Adrenal gland (tissue), 9 donors: ENCODE measurements at regions not wholly inside any gene's neighbourhood (a gene's known extent, or its start where the extent isn't known, plus 50 kb on each side); places are given as distances from the start of the nearest gene placed in this dataset.

Experiments used
- DNase-seq, 7 donors: peaks; one replicate each; pipeline ENCODE4 v3.0.0-alpha.2; 2019 to 2020
- H3K27ac ChIP-seq, 5 donors: fragments of 200-600 bp; sonication (generic) in 4 of 5; 1 replicate in 3 of 5; 2 replicates in 2 of 5; pipeline versions ENCODE4 v1.5.1 to v1.8.0; 2016 to 2020; ENCODE audit warnings: mild to moderate bottlenecking in 1 of 5
- H3K27me3 ChIP-seq: fragments of 200-600 bp; 2 replicates; pipeline ENCODE4 v1.8.0; 2021
- H3K36me3 ChIP-seq, 2 donors: fragments of 200-600 bp; replicated peaks in 1 of 2; 1 replicate in 1 of 2; 2 replicates in 1 of 2; pipeline versions ENCODE4 v1.5.1 to v1.8.0; 2018 to 2022
- H3K4me1 ChIP-seq, 2 donors: fragments of 200-600 bp; replicated peaks in 1 of 2; 1 replicate in 1 of 2; 2 replicates in 1 of 2; pipeline versions ENCODE4 v1.5.1 to v1.8.0; 2018 to 2021
- H3K4me3 ChIP-seq, 4 donors: fragments of 200-600 bp; sonication (generic) in 3 of 4; one replicate each; pipeline ENCODE4 v1.5.1; 2016 to 2018
- H3K9me3 ChIP-seq, 3 donors: fragments of 200-600 bp; sonication (generic) in 1 of 3; replicated peaks in 1 of 3; 1 replicate in 2 of 3; 2 replicates in 1 of 3; pipeline versions ENCODE4 v1.5.1 to v1.8.0; 2016 to 2021
- POLR2A ChIP-seq, 2 donors: fragments of 450-650 bp; IDR thresholded peaks; one replicate each; pipeline ENCODE4 v1.6.1; 2017; ENCODE audit warnings: antibody characterized with exemption in 2 of 2, mild to moderate bottlenecking in 2 of 2, moderate library complexity in 1 of 2
- WGBS, 4 donors: extraction: QIAGEN DNeasy Blood & Tissue Kit in 2 of 4; methylation state at CpG; one replicate each; pipeline versions ENCODE4 v1.1.5 to v1.1.7; 2013 to 2017; 5-methylcytosine and 5-hydroxymethylcytosine counted together
- intact Hi-C, 2 donors: fragments of 100-400 bp; cut with DNase I; formaldehyde crosslinking; loops; one replicate each; pipeline versions ENCODE4 v1.14.1 to v1.15.0; 2022 to 2023
- TF ChIP-seq, protein P1 (sequence below), 6 experiments: fragments of 450-650 bp in 4 of 6; fragments of 200-600 bp in 2 of 6; sonication (generic) in 1 of 6; IDR thresholded peaks; 1 replicate in 5 of 6; 2 replicates in 1 of 6; pipeline versions ENCODE4 v1.5.1 to v1.8.0; 2016 to 2021; ENCODE audit warnings: antibody characterized with exemption in 6 of 6, mild to moderate bottlenecking in 2 of 6, moderate library complexity in 1 of 6
- donor health status: healthy with polysubstance abuse.
- donor health status: Bipolar disorder and iron deficiency.
- donor health status: DM: yes; HTN: yes; CAD: no.
- donor health status: DM: no; HTN: no; CAD: no.
- donor health status: DM: no; HTN: no; CAD: no.

DNA sequence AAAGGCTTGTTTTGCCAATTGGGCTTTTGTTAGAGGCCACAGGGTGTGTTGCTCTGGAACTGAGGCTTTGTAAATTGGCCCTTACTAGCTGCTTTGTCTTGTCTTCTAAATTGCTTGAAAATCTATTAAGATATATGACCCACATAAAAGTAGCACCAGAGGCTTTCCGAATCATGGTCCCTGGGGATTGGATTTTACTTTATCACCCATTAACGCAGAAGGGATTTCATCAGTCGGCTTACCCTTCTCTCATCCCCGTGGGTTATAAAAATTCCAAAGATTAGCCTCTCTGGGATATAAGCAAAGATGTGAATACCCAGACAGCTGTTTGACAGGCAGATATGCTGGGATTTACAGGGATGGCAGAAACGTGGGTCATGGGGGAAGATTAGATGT is 98.3 kb upstream of the CHL1 start:
- no peak for TF ChIP-seq POLR2A (IDR thresholded peaks at IDR 0.05)
- Histone ChIP-seq H3K27ac (no peak overlapping the region), H3K36me3 (no peaks in the 10 kb centered on the region), H3K27me3 (peaks cover 5% of the 10 kb centered on the region), H3K9me3 (no peaks in the 10 kb centered on the region), H3K4me1 (no peaks in the 10 kb centered on the region), H3K4me3 (no peak overlapping the region)
- 31 to 57% (median 38%) methylated on average over 5 of the region's 5 CpGs for WGBS, 4 donors
- intact Hi-C loops: no loop called here
- DNase-seq: no peak

DNA sequence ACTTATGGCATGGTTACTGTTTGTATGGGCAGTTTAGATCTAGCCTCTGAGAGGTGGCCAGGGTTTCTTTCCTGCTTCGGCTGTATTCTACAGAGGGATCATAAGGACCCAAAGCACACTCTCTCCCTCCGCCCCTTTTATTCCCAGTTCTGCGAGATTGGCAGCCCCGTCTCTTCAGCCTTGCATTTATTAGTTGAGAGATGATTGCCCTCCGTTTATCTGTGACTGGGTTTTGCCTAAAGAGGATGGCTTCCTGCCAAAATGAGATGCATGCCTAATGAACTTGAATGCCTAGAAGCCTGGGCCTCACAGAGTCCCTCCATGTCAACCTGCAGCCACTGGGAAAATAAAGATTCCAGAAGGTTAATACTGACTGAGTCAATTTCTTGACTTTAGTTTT is 97.1 kb upstream of the CHL1 start:
- H3K4me1 ChIP-seq: no peaks in the 10 kb centered on the region
- no peaks in the 10 kb centered on the region for H3K36me3 ChIP-seq
- H3K9me3 ChIP-seq: no peaks in the 10 kb centered on the region
- 58 to 64% (median 61%) methylated on average over 5 of the region's 5 CpGs for WGBS, 4 donors
- no peak for DNase-seq
- H3K27me3 ChIP-seq: peaks cover 5% of the 10 kb centered on the region
- TF ChIP-seq, protein P1, sequence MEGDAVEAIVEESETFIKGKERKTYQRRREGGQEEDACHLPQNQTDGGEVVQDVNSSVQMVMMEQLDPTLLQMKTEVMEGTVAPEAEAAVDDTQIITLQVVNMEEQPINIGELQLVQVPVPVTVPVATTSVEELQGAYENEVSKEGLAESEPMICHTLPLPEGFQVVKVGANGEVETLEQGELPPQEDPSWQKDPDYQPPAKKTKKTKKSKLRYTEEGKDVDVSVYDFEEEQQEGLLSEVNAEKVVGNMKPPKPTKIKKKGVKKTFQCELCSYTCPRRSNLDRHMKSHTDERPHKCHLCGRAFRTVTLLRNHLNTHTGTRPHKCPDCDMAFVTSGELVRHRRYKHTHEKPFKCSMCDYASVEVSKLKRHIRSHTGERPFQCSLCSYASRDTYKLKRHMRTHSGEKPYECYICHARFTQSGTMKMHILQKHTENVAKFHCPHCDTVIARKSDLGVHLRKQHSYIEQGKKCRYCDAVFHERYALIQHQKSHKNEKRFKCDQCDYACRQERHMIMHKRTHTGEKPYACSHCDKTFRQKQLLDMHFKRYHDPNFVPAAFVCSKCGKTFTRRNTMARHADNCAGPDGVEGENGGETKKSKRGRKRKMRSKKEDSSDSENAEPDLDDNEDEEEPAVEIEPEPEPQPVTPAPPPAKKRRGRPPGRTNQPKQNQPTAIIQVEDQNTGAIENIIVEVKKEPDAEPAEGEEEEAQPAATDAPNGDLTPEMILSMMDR (IDR thresholded peaks at IDR 0.05): no peak
- TF ChIP-seq POLR2A (IDR thresholded peaks at IDR 0.05): no peak
- no peak overlapping the region for H3K4me3 ChIP-seq
- H3K27ac ChIP-seq: no peak overlapping the region
- intact Hi-C loops: no loop called here

DNA sequence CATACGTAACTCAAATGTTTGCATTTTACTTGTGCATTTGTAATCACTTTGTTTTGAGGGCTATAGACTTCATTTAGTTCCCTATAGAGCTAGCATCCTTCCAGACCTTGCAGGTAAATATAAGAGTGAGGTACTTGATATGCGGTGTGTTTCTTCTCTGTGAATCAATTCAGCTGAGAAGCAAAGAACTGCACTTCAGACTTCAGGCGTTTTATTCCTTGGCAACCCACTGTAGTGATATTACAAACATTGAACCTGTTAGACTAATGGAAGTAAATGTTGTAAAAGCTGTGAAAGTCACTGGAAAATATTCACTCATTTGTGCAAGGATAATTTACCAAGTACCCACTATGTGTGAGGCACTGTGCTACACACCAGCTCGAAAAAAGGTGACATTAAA is 94.1 kb upstream of the CHL1 start:
- Histone ChIP-seq H3K9me3 (no peaks in the 10 kb centered on the region), H3K4me1 (no peaks in the 10 kb centered on the region)
- WGBS, 4 donors: 57 to 72% (median 67%) methylated on average over 4 of the region's 4 CpGs

DNA sequence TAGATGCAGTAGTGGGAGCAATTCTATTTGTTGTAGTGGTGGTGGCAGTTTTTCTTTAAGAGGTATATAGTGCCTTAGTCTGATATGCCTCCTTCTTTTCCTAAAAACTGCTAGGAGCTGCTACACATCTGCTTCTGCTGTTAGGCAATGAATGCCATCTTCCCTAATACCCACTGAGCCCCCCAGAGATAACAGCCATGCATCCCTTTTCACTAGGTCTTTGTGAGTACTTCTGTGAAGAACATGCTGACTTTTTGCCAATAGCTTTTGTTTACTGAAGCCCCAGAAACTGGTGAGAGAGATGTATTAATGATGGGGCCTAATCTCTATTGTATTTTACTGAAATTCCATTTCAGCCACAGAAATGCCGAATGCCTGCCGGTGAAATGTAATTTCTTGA is 92.6 kb upstream of the CHL1 start:
- H3K36me3 ChIP-seq: no peaks in the 10 kb centered on the region
- TF ChIP-seq, protein P1 (IDR thresholded peaks at IDR 0.05): no peak
- TF ChIP-seq POLR2A (IDR thresholded peaks at IDR 0.05): no peak
- no peak overlapping the region for H3K27ac ChIP-seq
- intact Hi-C loops: no loop called here
- WGBS, 4 donors: 65 to 82% (median 73%) methylated on average over 2 of the region's 2 CpGs
- no peak overlapping the region for H3K4me3 ChIP-seq
- H3K9me3 ChIP-seq: no peaks in the 10 kb centered on the region
- no peaks in the 10 kb centered on the region for H3K4me1 ChIP-seq
- DNase-seq: no peak
- H3K27me3 ChIP-seq: no peaks in the 10 kb centered on the region

More for the DNA sequence above, 94.1 kb upstream of the CHL1 start:
- intact Hi-C loops: no loop called here
- Histone ChIP-seq H3K27ac (no peak overlapping the region), H3K4me3 (no peak overlapping the region), H3K36me3 (no peaks in the 10 kb centered on the region), H3K27me3 (no peaks in the 10 kb centered on the region)
- TF ChIP-seq, protein P1 (IDR thresholded peaks at IDR 0.05): no peak
- no peak for TF ChIP-seq POLR2A (IDR thresholded peaks at IDR 0.05)
- no peak for DNase-seq

DNA sequence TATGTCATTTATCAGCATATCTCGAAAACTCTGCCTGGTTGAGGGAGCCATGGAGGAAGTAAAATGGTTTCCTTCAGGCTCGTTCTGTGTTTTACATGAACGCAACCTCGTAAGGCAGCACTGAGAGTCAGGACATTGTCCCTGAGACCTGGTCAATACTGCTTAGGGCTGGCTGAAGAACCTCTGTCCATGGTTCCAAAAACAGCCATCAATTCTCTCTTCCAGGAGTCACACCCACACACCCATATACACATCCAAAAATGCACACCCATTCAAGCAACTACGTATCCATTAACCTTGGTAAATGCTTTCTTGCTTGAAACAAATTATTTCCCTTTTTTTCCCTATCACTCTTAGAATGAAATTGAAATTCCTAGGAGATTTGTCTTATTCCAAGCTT is 91.0 kb upstream of the CHL1 start:
- no peak overlapping the region for H3K27ac ChIP-seq
- no peak overlapping the region for H3K4me3 ChIP-seq
- 53 to 60% (median 54%) methylated on average over 5 of the region's 5 CpGs for WGBS, 4 donors
- no peak for TF ChIP-seq POLR2A (IDR thresholded peaks at IDR 0.05)
- TF ChIP-seq, protein P1 (IDR thresholded peaks at IDR 0.05): no peak
- intact Hi-C loops: no loop called here
- no peaks in the 10 kb centered on the region for H3K27me3 ChIP-seq
- H3K36me3 ChIP-seq: no peaks in the 10 kb centered on the region
- no peak for DNase-seq
- H3K4me1 ChIP-seq: no peaks in the 10 kb centered on the region
- H3K9me3 ChIP-seq: no peaks in the 10 kb centered on the region
